ENCODE measurements at regions not wholly inside any gene's neighbourhood (a gene's known extent, or its start where the extent isn't known, plus 50 kb on each side); places are given as distances from the start of the nearest gene placed in this dataset.

- H3K27me3 Mint-ChIP-seq (ENCODE audit: low read depth, unreplicated experiment), result no peaks in the 10 kb centered on the region
- Histone ChIP-seq H3K36me3 (ENCODE audit: insufficient read depth, low read length) (no peaks in the 10 kb centered on the region), H3K79me2 (ENCODE audit: insufficient read depth, low read length) (no peaks in the 10 kb centered on the region), H3K4me2 (ENCODE audit: low read length) (no peak overlapping the region), H4K20me1 (ENCODE audit: insufficient read depth, low read length) (no peaks in the 10 kb centered on the region), H3K27me3 (ENCODE audit: insufficient read depth, low read length) (no peaks in the 10 kb centered on the region), H3K9me3 (ENCODE audit: insufficient read depth, low read depth, low read length) (no peaks in the 10 kb centered on the region), H3K4me1 (ENCODE audit: insufficient read depth, low read length) (peaks cover 10% of the 10 kb centered on the region), H2AFZ (ENCODE audit: low read depth, low read length) (no peak overlapping the region), H3K4me3 (ENCODE audit: insufficient read depth, low read depth, low read length) (no peak overlapping the region), H3K27ac (ENCODE audit: low read depth, low read length) (no peak overlapping the region), H3K9ac (ENCODE audit: low read length) (no peak overlapping the region)
- DNase-seq (ENCODE audit: low read depth) (no peak), FAIRE-seq (no peak)
- no peak overlapping the region for H3K4me3 Mint-ChIP-seq (ENCODE audit: unreplicated experiment)
- H3K9me3 Mint-ChIP-seq (ENCODE audit: unreplicated experiment), result no peaks in the 10 kb centered on the region
- H3K27ac Mint-ChIP-seq (ENCODE audit: unreplicated experiment), result no peak overlapping the region
- peaks cover 10% of the 10 kb centered on the region for H3K4me1 Mint-ChIP-seq (ENCODE audit: low read depth, unreplicated experiment)
- no peaks in the 10 kb centered on the region for H3K36me3 Mint-ChIP-seq (ENCODE audit: low read depth, unreplicated experiment)
- TF ChIP-seq CTCF (IDR thresholded peaks at IDR 0.05; ENCODE audit: insufficient read depth, low read depth, low read length) (no peak), EZH2 (IDR thresholded peaks at IDR 0.05; ENCODE audit: insufficient read depth, low read length) (no peak)
Measured at GRCh38 chr9:86503942-86504341, 149.7 kb upstream of the TUT7 start.

- no peak overlapping the region for H3K27ac Mint-ChIP-seq (ENCODE audit: unreplicated experiment)
- H3K79me2 ChIP-seq (ENCODE audit: insufficient read depth, low read length), result no peaks in the 10 kb centered on the region
- no peaks in the 10 kb centered on the region for H3K36me3 Mint-ChIP-seq (ENCODE audit: low read depth, unreplicated experiment)
- H3K27me3 Mint-ChIP-seq (ENCODE audit: low read depth, unreplicated experiment), result no peaks in the 10 kb centered on the region
- no peak for DNase-seq (ENCODE audit: low read depth)
- peaks cover 10% of the 10 kb centered on the region for H3K4me1 ChIP-seq (ENCODE audit: insufficient read depth, low read length)
- TF ChIP-seq CTCF (IDR thresholded peaks at IDR 0.05; ENCODE audit: insufficient read depth, low read depth, low read length), result no peak
- TF ChIP-seq EZH2 (IDR thresholded peaks at IDR 0.05; ENCODE audit: insufficient read depth, low read length), result no peak
- H4K20me1 ChIP-seq (ENCODE audit: insufficient read depth, low read length), result no peaks in the 10 kb centered on the region
- no peak overlapping the region for H3K4me3 ChIP-seq (ENCODE audit: insufficient read depth, low read depth, low read length)
- peaks cover 10% of the 10 kb centered on the region for H3K4me1 Mint-ChIP-seq (ENCODE audit: low read depth, unreplicated experiment)
- no peak overlapping the region for H2AFZ ChIP-seq (ENCODE audit: low read depth, low read length)
- no peaks in the 10 kb centered on the region for H3K9me3 ChIP-seq (ENCODE audit: insufficient read depth, low read depth, low read length)
- H3K27me3 ChIP-seq (ENCODE audit: insufficient read depth, low read length), result no peaks in the 10 kb centered on the region
- H3K36me3 ChIP-seq (ENCODE audit: insufficient read depth, low read length), result no peaks in the 10 kb centered on the region
- no peak overlapping the region for H3K4me3 Mint-ChIP-seq (ENCODE audit: unreplicated experiment)
- no peak overlapping the region for H3K9ac ChIP-seq (ENCODE audit: low read length)
- no peak overlapping the region for H3K4me2 ChIP-seq (ENCODE audit: low read length)
- no peak for FAIRE-seq
- no peaks in the 10 kb centered on the region for H3K9me3 Mint-ChIP-seq (ENCODE audit: unreplicated experiment)
- no peak overlapping the region for H3K27ac ChIP-seq (ENCODE audit: low read depth, low read length)
Measured at GRCh38 chr9:86503314-86503713, 149.1 kb upstream of the TUT7 start.

- Histone ChIP-seq H3K4me1 (ENCODE audit: insufficient read depth, low read length) (peaks cover 10% of the 10 kb centered on the region), H3K27me3 (ENCODE audit: insufficient read depth, low read length) (no peaks in the 10 kb centered on the region), H3K79me2 (ENCODE audit: insufficient read depth, low read length) (no peaks in the 10 kb centered on the region), H2AFZ (ENCODE audit: low read depth, low read length) (peak overlapping the region; percentile 0), H3K27ac (ENCODE audit: low read depth, low read length) (peak overlapping the region; percentile 82), H3K4me3 (ENCODE audit: insufficient read depth, low read depth, low read length) (no peak overlapping the region), H3K36me3 (ENCODE audit: insufficient read depth, low read length) (no peaks in the 10 kb centered on the region), H3K4me2 (ENCODE audit: low read length) (peak overlapping the region; percentile 68), H3K9ac (ENCODE audit: low read length) (peak overlapping the region; percentile 68), H4K20me1 (ENCODE audit: insufficient read depth, low read length) (no peaks in the 10 kb centered on the region), H3K9me3 (ENCODE audit: insufficient read depth, low read depth, low read length) (no peaks in the 10 kb centered on the region)
- Mint-ChIP-seq H3K4me1 (ENCODE audit: low read depth, unreplicated experiment) (peaks cover 10% of the 10 kb centered on the region), H3K27me3 (ENCODE audit: low read depth, unreplicated experiment) (no peaks in the 10 kb centered on the region), H3K4me3 (ENCODE audit: unreplicated experiment) (no peak overlapping the region), H3K9me3 (ENCODE audit: unreplicated experiment) (no peaks in the 10 kb centered on the region), H3K36me3 (ENCODE audit: low read depth, unreplicated experiment) (no peaks in the 10 kb centered on the region), H3K27ac (ENCODE audit: unreplicated experiment) (peak overlapping the region; percentile 58)
- peak; percentile 95 for FAIRE-seq
- TF ChIP-seq EZH2 (IDR thresholded peaks at IDR 0.05; ENCODE audit: insufficient read depth, low read length) (no peak), CTCF (IDR thresholded peaks at IDR 0.05; ENCODE audit: insufficient read depth, low read depth, low read length) (no peak)
- DNase-seq (ENCODE audit: low read depth), result peak; percentile 90
Measured at GRCh38 chr9:86500667-86501435, 146.6 kb upstream of the TUT7 start.

Measured in astrocyte (in vitro differentiated cells and primary cell).